Choroid plexus epithelial cell (primary cell): ENCODE measurements at regions not wholly inside any gene's neighbourhood (a gene's known extent, or its start where the extent isn't known, plus 50 kb on each side); places are given as distances from the start of the nearest gene placed in this dataset.

Experiments
- DNase-seq: peaks from one replicate; pipeline ENCODE4 v3.0.0-alpha.2; 2010; ENCODE audit warnings: low read depth
- H3K4me3 ChIP-seq: 2 replicates; pipeline ENCODE4 v1.5.1; 2011; ENCODE audit warnings: low read depth, mild to moderate bottlenecking, control low read depth, low read length, moderate library complexity
- TF ChIP-seq, protein P1 (sequence below): conservative IDR thresholded peaks from 2 replicates; pipeline ENCODE4 v1.5.1; 2011; ENCODE audit warnings: low read depth, mild to moderate bottlenecking, control low read depth, inconsistent platforms, low read length, moderate library complexity

DNA sequence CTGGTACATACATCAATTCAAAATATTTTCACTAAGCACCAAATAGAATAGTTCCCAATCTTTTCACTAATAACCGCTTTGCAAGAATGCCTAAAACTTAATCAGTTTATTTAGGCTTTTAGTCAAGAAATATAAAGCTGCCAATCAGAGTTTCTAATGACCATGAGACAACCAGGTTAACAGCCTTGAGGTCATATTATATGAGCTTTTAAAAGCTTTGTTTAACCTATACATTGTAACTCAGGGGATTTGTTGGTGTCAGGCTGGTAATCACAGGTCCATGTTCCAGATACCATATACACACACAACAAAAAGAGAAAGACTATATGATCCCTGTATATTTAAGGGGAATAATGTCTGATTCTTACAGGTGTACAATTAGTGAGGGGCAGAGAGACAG, 246.2 kb upstream of the ADGRL2 start:
- DNase-seq: no peak
- H3K4me3 ChIP-seq: no peak overlapping the region
- TF ChIP-seq, protein P1, sequence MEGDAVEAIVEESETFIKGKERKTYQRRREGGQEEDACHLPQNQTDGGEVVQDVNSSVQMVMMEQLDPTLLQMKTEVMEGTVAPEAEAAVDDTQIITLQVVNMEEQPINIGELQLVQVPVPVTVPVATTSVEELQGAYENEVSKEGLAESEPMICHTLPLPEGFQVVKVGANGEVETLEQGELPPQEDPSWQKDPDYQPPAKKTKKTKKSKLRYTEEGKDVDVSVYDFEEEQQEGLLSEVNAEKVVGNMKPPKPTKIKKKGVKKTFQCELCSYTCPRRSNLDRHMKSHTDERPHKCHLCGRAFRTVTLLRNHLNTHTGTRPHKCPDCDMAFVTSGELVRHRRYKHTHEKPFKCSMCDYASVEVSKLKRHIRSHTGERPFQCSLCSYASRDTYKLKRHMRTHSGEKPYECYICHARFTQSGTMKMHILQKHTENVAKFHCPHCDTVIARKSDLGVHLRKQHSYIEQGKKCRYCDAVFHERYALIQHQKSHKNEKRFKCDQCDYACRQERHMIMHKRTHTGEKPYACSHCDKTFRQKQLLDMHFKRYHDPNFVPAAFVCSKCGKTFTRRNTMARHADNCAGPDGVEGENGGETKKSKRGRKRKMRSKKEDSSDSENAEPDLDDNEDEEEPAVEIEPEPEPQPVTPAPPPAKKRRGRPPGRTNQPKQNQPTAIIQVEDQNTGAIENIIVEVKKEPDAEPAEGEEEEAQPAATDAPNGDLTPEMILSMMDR: no peak

DNA sequence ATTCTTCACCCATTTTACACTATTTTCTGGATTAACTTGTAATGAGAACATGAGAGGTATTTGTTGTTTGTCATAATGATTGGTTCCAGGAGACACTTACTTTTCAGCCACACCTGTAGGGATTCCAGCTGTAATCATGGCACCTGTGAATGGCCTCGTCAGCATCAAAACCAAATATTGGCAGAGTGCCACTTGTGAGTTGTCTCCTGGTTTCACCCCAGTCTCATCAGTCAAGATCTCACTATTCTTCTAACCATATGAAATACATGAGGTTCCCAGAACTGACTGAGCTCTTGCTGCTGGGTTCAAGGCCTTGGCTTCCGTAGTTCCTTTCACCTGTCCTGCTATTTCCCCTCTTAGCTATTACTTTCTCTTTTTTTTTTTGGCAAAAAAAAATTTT, 246.6 kb upstream of the ADGRL2 start:
- no peak overlapping the region for H3K4me3 ChIP-seq
- TF ChIP-seq, protein P1: no peak
- no peak for DNase-seq

DNA sequence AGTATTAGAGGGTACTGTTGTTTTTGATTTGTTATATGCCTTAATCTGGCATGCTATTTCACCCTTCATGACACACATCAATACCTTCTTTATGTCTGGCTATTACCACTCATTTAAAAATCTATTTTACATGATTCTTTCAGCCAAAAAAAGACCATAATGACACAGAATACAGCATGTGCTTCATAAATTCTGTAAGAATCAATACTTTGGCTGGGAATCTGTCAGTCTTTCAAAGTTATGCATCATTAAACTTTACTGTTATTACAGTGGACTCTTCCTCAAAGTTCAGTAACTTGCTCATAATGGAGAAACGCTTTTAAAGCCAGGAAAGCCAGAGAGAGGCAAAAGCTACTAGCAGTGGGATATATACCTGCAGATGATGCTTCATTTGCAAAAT, 247.2 kb upstream of the ADGRL2 start:
- no peak overlapping the region for H3K4me3 ChIP-seq
- TF ChIP-seq, protein P1: no peak
- no peak for DNase-seq

DNA sequence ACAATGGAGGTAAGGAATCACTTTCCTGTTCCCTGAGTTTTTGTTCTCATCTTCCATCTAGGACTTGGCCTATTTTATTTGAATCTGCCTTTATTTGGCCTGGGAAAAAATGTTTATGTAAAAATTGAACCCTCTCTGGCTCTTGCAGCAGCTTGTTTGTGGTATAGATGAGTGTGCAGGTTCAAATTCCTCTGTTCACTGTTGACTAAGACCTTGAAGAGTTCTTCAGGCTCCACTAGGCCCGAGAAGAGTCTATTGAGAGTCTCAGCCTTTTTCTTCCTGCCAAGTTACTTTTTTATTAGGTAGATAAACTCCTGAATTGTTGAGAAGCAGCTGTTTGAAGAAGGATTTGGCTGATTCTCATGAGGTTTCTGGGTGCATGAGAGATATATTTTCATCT, 248.8 kb upstream of the ADGRL2 start:
- H3K4me3 ChIP-seq: no peak overlapping the region
- TF ChIP-seq, protein P1: no peak
- peak; percentile 6 for DNase-seq

DNA sequence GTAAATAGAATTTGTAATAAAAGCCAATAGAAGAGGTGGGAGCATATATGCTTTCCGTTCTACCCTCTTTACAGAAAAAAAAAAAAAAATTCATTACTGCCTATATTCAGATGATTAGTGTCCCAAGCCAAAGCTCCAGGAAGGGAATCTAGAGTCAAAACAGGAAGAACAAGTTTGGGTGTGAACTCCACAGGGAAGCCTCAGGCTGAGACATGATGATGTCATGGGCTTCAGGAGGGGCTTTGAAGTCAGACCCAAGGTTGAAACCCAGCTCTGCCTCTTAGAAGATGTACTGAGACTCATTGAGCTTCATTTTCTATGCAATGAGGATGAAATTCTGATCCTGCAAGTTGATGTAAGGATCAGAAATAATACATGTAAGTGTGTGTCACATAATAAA, 250.0 kb upstream of the ADGRL2 start:
- H3K4me3 ChIP-seq: no peak overlapping the region
- TF ChIP-seq, protein P1: no peak
- no peak for DNase-seq

DNA sequence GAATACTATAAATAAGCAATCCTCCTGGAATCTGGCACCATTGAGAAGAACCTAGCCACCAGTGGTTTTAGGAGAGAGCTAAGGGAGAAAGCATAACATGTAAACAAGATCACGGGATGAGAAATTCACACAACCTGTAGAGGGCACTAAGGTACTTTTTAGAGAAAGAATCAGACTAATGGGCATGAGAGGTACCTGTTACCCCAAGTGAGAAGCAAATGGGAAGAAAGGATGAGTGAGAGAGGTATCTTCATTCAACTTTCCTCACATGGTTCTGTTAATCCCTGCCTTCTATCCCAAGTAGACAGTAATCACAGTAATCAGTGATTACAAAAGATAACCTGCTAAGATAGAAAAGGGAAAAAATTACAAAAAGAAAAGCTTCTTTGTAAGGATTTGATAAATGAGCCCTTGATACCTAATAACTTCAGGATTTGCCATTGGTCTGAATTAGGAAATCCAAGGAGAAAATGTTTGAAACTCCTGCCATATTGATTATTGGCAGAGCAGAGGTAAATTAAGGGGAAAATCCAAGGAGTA, 251.1 kb upstream of the ADGRL2 start:
- no peak overlapping the region for H3K4me3 ChIP-seq
- TF ChIP-seq, protein P1: peak; percentile 64
- peak; percentile 74 for DNase-seq

DNA sequence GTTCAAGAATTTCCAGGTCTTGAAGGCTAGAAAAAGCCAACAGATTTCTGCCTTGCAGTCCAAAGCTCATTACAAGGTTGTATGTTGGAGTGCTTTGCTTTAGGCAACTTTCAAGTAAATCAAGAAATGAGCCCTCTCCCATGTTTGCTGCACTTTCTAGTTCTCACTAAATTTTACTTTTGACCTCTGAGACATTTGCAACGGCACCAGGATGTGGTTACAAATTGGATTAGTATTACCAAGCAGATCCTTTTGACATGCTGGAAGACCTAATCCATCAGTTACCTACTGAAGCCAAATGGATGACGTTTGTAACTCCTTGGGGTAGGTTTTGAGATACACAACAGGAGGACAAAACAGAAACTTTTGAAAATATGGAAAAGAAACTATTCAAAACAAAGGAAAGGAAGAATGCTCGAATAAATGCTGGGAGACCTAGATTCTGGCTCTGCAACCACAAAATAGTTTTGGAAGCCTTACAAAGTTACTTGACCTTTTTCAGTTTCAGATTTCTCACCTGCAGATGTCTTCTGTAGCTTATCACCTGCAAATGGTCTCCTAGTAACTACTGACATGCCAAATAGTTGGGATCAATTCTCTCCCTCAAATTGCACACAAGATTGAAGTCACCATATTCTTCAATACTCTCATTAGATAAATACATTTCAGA, 251.7 kb upstream of the ADGRL2 start:
- no peak for DNase-seq
- H3K4me3 ChIP-seq: no peak overlapping the region
- TF ChIP-seq, protein P1: no peak
